ENCODE measurements at regions not wholly inside any gene's neighbourhood (a gene's known extent, or its start where the extent isn't known, plus 50 kb on each side); places are given as distances from the start of the nearest gene placed in this dataset.

DNA sequence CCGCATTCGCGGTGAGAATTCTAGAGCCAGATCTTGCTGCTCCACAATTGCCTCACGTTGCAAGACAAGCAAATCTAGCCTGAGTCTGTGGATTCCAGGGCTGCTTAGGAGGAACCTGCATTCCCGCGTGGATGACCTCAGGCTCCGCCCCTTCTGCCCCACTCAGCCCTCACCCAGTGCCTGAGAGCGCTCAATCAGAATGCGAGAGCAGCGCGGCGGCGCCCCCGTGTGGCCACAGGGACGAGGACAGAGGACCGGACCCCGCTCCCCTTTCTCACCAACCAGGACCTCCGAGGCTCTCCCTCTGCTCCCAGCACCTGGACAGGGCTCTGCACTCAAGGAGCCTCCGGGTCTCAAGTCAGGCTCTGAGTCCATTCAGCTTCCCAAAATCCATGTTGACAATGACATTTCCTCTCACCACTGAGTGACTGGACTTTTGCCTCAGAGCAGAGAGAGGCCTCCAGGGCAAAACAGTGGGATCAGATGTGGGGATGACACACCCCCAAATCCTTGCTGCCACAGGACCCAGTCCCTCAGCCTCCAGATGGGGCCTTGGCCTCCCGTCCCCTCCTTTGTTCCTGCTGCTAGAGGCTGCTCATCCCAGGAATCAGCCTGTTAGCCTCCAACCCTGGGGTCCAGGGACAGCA is 52.0 kb downstream of the RPP21 start:
- peak; percentile 83 for DNase-seq

DNA sequence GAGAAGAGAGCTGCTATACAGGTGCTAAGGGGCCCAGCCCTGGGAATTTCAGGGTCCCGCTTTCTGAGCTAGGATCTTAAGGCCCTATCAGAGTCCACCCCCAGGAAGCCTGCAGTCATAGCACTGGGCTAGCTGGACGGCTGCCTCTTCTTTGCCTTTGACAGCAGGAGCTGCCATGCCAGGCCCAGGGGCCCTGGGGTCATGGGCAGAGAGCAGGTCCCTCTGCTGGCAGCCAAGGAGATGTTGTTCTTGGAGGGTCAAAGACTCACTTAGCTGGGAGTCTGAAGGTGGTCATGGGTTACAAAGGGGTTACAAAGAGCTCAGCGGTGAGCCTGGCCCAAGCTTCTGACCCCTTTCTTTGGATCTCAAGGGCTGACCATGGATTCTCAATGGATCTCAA is 52.7 kb downstream of the RPP21 start:
- DNase-seq, result no peak

DNA sequence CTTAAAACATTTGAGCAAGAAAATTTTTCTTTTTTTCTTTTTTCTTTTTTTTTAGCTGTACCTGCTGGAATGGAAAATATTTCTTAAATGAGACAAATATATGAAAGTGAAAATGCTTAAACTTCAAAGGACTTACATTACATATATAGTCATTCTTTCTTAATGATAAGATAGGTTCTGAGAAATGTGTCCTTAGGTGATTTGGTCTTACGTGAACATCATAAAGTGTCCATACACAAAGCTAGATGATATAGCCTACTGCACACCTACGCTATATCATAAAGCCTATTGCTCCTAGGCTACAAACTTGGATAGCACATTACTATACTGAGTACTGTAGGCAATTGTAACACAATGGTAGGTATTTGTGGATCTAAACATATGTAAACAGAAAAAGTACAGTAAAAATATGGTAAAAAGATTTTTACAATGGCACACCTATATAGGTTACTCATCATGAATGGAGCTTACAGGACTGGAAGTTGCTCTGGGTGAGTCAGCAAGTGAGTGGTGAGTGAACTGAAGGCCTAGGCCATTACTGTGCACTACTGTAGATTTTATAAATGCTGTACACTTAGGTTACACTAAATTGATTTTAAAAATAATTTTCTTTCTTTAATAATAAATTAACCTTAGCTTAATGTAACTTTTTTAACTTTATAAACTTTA is 54.6 kb downstream of the RPP21 start:
- no peak for DNase-seq

DNA sequence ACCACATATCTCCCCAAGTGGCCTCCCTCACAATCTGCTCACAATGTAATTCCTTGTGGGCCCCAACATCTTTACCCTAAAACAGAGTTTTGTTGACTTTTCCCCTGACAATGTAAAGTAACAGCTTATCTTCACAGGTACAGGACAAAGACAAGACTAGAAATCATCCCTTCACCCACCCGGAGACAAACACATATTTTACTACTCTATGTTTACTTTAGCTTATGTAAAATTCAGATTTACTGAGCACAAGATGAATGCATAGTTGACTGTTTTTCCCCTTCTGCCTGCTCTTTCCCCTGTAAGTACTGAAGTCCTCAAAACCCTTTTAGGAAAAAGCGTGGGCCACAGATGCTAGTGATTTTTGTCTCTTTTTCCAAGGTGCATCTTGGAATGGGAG is 61.0 kb downstream of the RPP21 start:
- DNase-seq, result no peak

DNA sequence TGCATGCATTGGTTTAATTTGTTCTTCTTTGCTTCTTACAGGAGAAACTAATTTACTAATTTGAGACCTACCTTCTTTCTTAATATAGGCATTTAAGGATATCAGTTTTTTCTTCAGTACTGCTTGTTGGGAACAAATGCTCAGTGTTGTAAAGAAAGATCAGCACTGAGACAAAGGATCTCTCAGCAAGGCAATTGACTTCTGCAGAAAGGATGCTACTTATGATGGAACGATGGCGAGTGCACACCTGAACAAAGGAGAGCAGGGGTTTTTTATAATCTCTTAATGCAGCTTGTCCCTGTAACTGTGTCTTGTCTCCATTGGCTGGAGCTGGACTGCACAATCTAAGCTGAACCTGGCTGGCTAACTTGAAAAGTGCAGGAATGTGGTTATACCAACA is 64.2 kb downstream of the RPP21 start:
- DNase-seq, result no peak

DNA sequence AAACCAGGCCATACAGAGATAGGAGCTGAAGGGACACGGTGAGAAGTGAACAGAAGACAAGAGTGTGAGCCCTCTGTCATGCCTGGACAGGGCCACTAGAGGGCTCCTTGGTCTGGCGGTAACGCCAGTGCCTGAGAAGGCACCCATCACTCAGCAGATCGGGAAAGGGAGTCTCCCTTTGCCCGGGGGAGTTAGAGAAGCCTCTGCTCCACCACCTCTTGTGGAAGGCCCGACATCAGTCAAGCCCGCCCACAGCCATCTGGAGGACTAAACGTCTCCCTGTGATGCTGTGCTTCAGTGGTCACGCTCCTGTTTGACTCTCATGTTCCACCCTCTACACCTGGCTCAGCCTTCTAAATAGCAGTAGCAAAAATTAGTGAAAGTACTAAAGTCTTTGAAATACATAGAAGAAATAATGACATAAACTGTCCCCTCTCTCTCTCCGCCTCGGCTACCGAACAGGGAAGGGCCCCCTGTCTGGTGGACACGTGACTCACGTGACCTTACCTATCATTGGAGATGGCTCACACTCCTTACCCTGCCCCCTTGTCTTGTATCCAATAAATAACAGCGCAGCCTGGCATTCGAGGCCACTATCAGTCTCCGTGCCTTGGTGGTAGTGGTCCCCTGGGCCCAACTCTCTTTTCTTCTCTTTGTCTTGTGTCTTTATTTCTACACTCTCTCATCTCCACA is 66.7 kb downstream of the RPP21 start:
- peak; percentile 65 for DNase-seq

DNA sequence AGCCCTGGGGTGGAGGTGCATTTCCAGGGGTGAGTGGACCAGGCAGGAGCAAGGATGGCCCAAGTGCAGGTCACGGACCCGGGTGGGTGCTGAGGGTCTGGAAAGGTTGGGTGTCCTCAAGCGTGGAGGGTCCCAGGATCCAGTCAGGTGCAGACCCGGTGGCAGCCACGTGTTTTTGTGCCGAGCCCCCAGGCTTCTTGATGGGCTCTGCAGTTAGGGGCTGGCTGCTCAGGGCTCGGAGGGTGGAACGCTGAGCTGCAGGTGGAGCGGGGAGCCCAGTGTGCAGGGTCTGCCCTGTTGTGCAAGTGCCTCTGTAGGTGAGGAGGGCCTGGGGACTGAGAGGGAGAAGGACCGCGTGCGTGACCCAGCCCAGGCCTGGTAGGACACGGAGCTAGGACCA is 70.9 kb upstream of the HLA-E start:
- DNase-seq, result no peak

DNA sequence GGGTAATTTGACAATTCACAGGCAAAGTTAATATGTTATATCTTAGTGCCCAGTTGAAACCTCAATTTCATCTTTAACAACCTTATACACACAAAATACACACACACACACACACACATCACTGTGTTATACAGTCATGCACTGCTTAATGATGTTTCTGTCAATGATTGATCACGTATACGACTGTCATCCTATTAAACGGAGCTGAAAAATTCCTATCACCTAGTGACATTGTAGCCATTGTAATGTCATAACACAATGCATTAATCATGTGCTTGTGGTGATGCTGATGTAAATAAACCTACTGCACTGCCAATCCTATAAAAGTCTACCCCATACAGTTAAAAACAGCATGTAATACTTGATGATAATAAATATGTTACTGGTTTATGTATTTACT is 64.8 kb upstream of the HLA-E start:
- DNase-seq, result no peak
